Liver (tissue), 3 donors: ENCODE measurements at regions not wholly inside any gene's neighbourhood (a gene's known extent, or its start where the extent isn't known, plus 50 kb on each side); places are given as distances from the start of the nearest gene placed in this dataset.

Experiments used
- FOXA1 ChIP-seq: IDR thresholded peaks from 2 replicates; pipeline ENCODE4 v1.6.1; 2016; ENCODE audit warnings: antibody characterized with exemption
- TAF1 ChIP-seq: conservative IDR thresholded peaks from 2 replicates; pipeline ENCODE4 v1.6.1; 2016; ENCODE audit warnings: antibody characterized with exemption, mild to moderate bottlenecking
- YY1 ChIP-seq: IDR thresholded peaks from 2 replicates; pipeline ENCODE4 v1.6.1; 2016; ENCODE audit warnings: antibody characterized with exemption, mild to moderate bottlenecking
- TF ChIP-seq, protein P1 (sequence below): fragments of 150-350 bp; IDR thresholded peaks from 2 replicates; pipeline ENCODE4 v1.5.1; 2017; ENCODE audit warnings: improper control_type of control experiment, low read depth, low read length; ENCODE audit not compliant: missing input control
- donor health status: healthy.
- donor health status: healthy.

DNA sequence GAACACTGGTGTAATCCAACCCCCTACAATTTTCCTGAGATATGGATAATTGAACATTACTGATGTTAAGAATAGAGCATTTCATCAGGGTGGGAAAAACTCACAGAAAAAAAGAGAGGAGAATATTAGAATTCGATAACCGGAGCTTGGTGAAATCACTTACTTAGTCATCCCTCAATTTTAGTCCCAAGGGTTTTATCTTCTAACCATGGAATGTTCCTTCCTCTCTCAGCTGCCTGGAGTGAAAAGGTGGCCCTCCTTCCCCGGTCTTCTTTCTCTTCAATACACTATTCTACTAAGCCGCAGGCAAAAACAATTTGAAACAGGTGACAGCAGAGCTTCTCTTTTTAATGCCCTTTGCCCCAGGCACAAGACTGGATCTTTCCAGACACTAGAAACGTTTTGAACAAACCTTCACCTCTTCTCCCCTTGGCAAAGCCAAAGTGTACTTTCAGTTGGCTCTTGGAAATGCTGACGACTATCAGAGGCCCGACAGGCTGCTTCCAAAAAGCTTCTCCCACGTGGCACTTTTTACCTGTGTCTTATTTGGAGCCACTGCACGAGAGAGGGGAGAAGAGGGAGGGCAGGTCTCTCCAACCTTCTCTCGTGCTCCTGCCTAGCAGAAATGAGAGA, 543.9 kb downstream of the TLE1 start:
- TF ChIP-seq YY1 (no peak), FOXA1 (no peak), TAF1 (no peak)
- TF ChIP-seq, protein P1, sequence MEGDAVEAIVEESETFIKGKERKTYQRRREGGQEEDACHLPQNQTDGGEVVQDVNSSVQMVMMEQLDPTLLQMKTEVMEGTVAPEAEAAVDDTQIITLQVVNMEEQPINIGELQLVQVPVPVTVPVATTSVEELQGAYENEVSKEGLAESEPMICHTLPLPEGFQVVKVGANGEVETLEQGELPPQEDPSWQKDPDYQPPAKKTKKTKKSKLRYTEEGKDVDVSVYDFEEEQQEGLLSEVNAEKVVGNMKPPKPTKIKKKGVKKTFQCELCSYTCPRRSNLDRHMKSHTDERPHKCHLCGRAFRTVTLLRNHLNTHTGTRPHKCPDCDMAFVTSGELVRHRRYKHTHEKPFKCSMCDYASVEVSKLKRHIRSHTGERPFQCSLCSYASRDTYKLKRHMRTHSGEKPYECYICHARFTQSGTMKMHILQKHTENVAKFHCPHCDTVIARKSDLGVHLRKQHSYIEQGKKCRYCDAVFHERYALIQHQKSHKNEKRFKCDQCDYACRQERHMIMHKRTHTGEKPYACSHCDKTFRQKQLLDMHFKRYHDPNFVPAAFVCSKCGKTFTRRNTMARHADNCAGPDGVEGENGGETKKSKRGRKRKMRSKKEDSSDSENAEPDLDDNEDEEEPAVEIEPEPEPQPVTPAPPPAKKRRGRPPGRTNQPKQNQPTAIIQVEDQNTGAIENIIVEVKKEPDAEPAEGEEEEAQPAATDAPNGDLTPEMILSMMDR: no peak
